ENCODE measurements at regions not wholly inside any gene's neighbourhood (a gene's known extent, or its start where the extent isn't known, plus 50 kb on each side); places are given as distances from the start of the nearest gene placed in this dataset.

GRCh38 chr6:27145731-27146455 lies 101.6 kb upstream of the PRSS16 start:
- Histone ChIP-seq H3K27me3 (ENCODE audit: insufficient read depth) (no peaks in the 10 kb centered on the region), H3F3A (replicated peaks; ENCODE audit: insufficient read depth) (peaks cover 39% of the 10 kb centered on the region), H3K36me3 (replicated peaks in 1 of 2; ENCODE audit: control insufficient read depth in 1 of 2, insufficient read depth in 2 of 2, low read length in 1 of 2) (peaks cover 0 to 3% of the 10 kb centered on the region in 2 experiments), H3K4me1 (ENCODE audit: control insufficient read depth in 1 of 2, insufficient read depth in 2 of 2, low read depth in 1 of 2, low read length in 1 of 2) (peaks cover 7 to 15% of the 10 kb centered on the region in 2 experiments; a peak in 3 of 4 replicates), H3K4me3 (ENCODE audit: low read depth in 2 of 2, low read length in 1 of 2) (peak overlapping the region; percentile 66 to 94), H3K9me2 (no peaks in the 10 kb centered on the region), H3K9me3 (no peaks in the 10 kb centered on the region), H3K9ac (peak overlapping the region; percentile 86), H2AFZ (ENCODE audit: low read depth) (peak overlapping the region; percentile 15; the same call in 1 of the 2 replicates), H4K20me1 (ENCODE audit: insufficient read depth) (no peaks in the 10 kb centered on the region), H3K27ac (ENCODE audit: low read depth in 2 of 2, low read length in 1 of 2) (peak overlapping the region; percentile 94 to 96), H3K79me2 (ENCODE audit: insufficient read depth) (peaks cover 49% of the 10 kb centered on the region), H3K4me2 (peak overlapping the region; percentile 88)
- peak; percentile 39 for DNase-seq
- under 1% methylated on average over 25 of the region's 25 CpGs for WGBS (ENCODE audit: low lambda C conversion rate)
- ChIA-PET CTCF (interaction anchor here (1.1 to 1.9 kb wide), 6 partner anchors 12 to 1120 kb away, joined by 3 to 5 read pairs (median 4); no protein-coding TSS in a partner anchor), POLR2A (interaction anchor here (0.6 to 5.4 kb wide), 15 partner anchors 14 to 1736 kb away, joined by 3 to 158 read pairs (median 7); a partner anchor contains a TSS)
- TF ChIP-seq ZBTB33 (IDR thresholded peaks at IDR 0.05; ENCODE audit: borderline replicate concordance, low read depth) (no peak), REST (IDR thresholded peaks at IDR 0.05; ENCODE audit: low read depth, low read length) (no peak), PBX3 (IDR thresholded peaks at IDR 0.05) (no peak), TAF1 (IDR thresholded peaks at IDR 0.05; ENCODE audit: borderline replicate concordance, low read depth, low read length) (peak; percentile 26; the same call in 1 of the 2 replicates), RAD21 (IDR thresholded peaks at IDR 0.05; ENCODE audit: low read length) (no peak), TCF12 (IDR thresholded peaks at IDR 0.05) (no peak), SIN3A (IDR thresholded peaks at IDR 0.05; ENCODE audit: borderline replicate concordance, low read depth, low read length) (peak; percentile 83; the same call in 1 of the 2 replicates), FOSL2 (IDR thresholded peaks at IDR 0.05; ENCODE audit: borderline replicate concordance, low read depth) (no peak), SMC3 (IDR thresholded peaks at IDR 0.05; ENCODE audit: low read depth, low read length) (no peak), RFX5 (IDR thresholded peaks at IDR 0.05; ENCODE audit: low read length) (no peak), NFIC (IDR thresholded peaks at IDR 0.05; ENCODE audit: borderline replicate concordance) (no peak; the same call in 1 of the 2 replicates), CHD2 (IDR thresholded peaks at IDR 0.05; ENCODE audit: low read length, partially characterized antibody) (peak; percentile 43), GABPA (IDR thresholded peaks at IDR 0.05; ENCODE audit: low read depth) (peak; percentile 84), NRF1 (IDR thresholded peaks at IDR 0.05; ENCODE audit: low read depth, low read length) (no peak), TEAD4 (IDR thresholded peaks at IDR 0.05; ENCODE audit: borderline replicate concordance, insufficient read depth) (no peak), MAX (IDR thresholded peaks at IDR 0.05; ENCODE audit: low read depth) (peak; percentile 90), FOXJ3 (CRISPR knock-in tag; IDR thresholded peaks at IDR 0.05) (no peak), JUND (IDR thresholded peaks at IDR 0.05) (no peak), USF2 (IDR thresholded peaks at IDR 0.05; ENCODE audit: borderline replicate concordance, low read depth, low read length) (peak; percentile 46; the same call in 1 of the 2 replicates), MXI1 (IDR thresholded peaks at IDR 0.05; ENCODE audit: low read depth, low read length) (peak; percentile 98), GATA2 (CRISPR knock-in tag; IDR thresholded peaks at IDR 0.05) (no peak), EP300 (IDR thresholded peaks at IDR 0.05; ENCODE audit: borderline replicate concordance in 1 of 2, low read depth in 1 of 2, low read length in 1 of 2) (no peak), FOXM1 (IDR thresholded peaks at IDR 0.05; ENCODE audit: low read depth) (no peak), EZH2phosphoT487 (IDR thresholded peaks at IDR 0.05; ENCODE audit: borderline replicate concordance, low read depth) (no peak)
